Activated naive CD4-positive, alpha-beta T cell treated with anti-CD3 and anti-CD28 coated beads, Interleukin-2, amount 50 U/mL, for 72 hours (primary cell): ENCODE measurements at regions not wholly inside any gene's neighbourhood (a gene's known extent, or its start where the extent isn't known, plus 50 kb on each side); places are given as distances from the start of the nearest gene placed in this dataset.
A peak's percentile ranks its signal among the peaks of the same experiment; 100 is the strongest.

Experiments
- ATAC-seq, 2 donors: fragments of 150-1000 bp; cut with Tn5 transposase; 2 replicates each; pipeline ENCODE4 v1.10.0; 2021; ENCODE audit warnings: mild to moderate bottlenecking in 2 of 2, moderate library complexity in 2 of 2
- DNase-seq, 2 donors: peaks; one replicate each; pipeline ENCODE4 v3.0.0; 2021 to 2022; ENCODE audit warnings: low spot score in 2 of 2
- H3K27ac Mint-ChIP-seq, 2 donors: one replicate each; pipeline ENCODE4 v1.8.0; 2022; ENCODE audit warnings: mild to moderate bottlenecking in 2 of 2, mixed read lengths in 2 of 2
- H3K36me3 Mint-ChIP-seq, 2 donors: one replicate each; pipeline ENCODE4 v1.8.0; 2022; ENCODE audit warnings: mixed read lengths in 2 of 2
- H3K9me3 Mint-ChIP-seq, 2 donors: one replicate each; pipeline ENCODE4 v1.8.0; 2022; ENCODE audit warnings: mixed read lengths in 2 of 2

DNA sequence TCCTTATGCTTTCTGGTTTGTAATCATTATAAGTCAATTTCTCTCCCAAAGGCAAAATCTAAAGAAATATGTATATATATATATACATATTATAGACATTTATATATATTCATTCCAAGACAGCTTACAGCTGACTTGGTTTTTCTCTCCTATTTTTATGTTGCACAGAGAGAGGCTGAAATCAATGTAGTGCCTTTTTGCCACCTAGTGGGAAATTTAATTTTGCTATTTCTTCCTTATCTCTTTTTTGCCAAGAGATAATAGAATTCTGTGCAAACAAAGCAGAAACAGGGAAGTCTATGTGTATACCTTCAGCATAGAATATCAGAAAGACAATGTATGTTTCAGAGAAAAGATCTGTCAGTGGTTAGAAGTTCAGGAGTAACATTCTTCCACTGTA lies 186.0 kb upstream of the ANO5 start:
- ATAC-seq: no peak
- Mint-ChIP-seq H3K9me3 (peaks cover 0 to 5% of the 10 kb centered on the region in 2 donors), H3K27ac (no peak overlapping the region), H3K36me3 (no peaks in the 10 kb centered on the region)
- no peak for DNase-seq

DNA sequence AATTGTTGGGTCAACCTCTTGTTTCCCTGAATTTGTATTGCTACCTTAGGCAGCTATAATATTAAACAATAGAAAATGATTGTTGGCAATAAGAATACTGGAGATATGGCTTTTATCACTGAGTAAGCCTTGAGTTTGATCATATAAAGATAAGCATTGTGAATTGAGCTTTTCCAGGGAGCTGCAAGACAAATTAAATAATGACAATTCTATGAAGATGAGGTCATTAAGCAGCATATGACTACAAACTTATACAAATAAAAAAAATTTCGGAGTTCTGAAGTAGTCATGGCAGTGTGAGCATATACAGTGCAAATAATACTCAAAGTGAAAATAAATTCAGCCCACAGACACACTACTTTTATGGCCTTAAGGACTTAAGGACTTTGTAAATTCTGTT lies 161.1 kb upstream of the ANO5 start:
- DNase-seq (no peak), ATAC-seq (no peak)
- H3K9me3 Mint-ChIP-seq: peaks cover 22 to 27% of the 10 kb centered on the region in 2 donors
- no peak overlapping the region for H3K27ac Mint-ChIP-seq
- no peaks in the 10 kb centered on the region for H3K36me3 Mint-ChIP-seq

DNA sequence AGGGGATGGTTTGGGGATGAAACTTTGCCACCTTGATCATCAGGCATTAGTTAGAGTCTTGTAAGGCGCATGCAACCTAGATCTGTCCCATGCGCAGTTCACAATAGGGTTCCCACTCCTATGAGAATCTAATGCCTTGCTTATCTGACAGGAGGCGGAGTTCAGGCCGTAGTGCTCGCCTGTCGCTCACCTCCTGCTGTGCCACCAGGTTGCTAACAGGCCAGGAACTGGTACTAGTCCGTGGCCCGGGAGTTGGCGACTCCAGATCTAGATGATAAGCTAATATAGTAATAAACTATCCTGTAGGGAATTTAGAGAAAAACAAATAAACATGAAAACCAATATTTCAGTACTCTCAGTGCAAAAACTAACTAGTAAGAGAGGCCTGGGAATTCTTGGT lies 155.4 kb upstream of the ANO5 start:
- no peak overlapping the region for H3K27ac Mint-ChIP-seq
- peaks cover 13 to 16% of the 10 kb centered on the region in 2 donors for H3K9me3 Mint-ChIP-seq
- ATAC-seq (no peak), DNase-seq (no peak)
- no peaks in the 10 kb centered on the region for H3K36me3 Mint-ChIP-seq

GRCh38 chr11:22041039-22041438 lies 151.8 kb upstream of the ANO5 start:
- no peak for DNase-seq
- no peak for ATAC-seq
- peaks cover 8% of the 10 kb centered on the region in 2 donors for H3K9me3 Mint-ChIP-seq
- no peak overlapping the region for H3K27ac Mint-ChIP-seq
- H3K36me3 Mint-ChIP-seq: no peaks in the 10 kb centered on the region

GRCh38 chr11:22042081-22042480 lies 150.8 kb upstream of the ANO5 start:
- Mint-ChIP-seq H3K9me3 (peaks cover 8% of the 10 kb centered on the region in 2 donors), H3K27ac (no peak overlapping the region), H3K36me3 (no peaks in the 10 kb centered on the region)
- DNase-seq: no peak
- no peak for ATAC-seq

GRCh38 chr11:22044126-22044525 lies 148.8 kb upstream of the ANO5 start:
- no peaks in the 10 kb centered on the region for H3K36me3 Mint-ChIP-seq
- H3K9me3 Mint-ChIP-seq: peaks cover 8 to 14% of the 10 kb centered on the region in 2 donors
- no peak overlapping the region for H3K27ac Mint-ChIP-seq
- no peak for ATAC-seq
- no peak for DNase-seq

DNA sequence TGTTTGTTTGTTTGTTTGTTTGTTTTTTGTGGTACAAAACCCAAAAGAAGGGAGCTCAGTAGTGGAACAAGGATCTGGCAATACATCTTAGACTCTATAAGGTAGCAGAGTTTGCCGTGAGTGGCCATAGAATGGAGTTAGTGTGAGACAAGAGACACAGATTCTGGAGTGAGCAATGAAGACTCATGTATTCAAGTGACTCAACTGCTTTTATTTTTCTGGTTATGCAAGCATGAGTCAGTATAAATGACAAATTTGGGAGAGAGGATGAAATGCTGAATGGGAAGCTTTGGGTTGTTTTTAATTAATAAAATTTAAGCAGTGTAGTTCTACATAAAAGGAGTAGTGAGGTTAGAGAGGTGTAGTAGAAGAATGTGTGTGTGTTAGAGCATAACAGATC lies 143.6 kb upstream of the ANO5 start:
- H3K9me3 Mint-ChIP-seq: peaks cover 19 to 29% of the 10 kb centered on the region in 2 donors
- no peaks in the 10 kb centered on the region for H3K36me3 Mint-ChIP-seq
- no peak for ATAC-seq
- peak overlapping the region in 1 of 2 donors; percentile 61 for H3K27ac Mint-ChIP-seq
- DNase-seq: no peak

DNA sequence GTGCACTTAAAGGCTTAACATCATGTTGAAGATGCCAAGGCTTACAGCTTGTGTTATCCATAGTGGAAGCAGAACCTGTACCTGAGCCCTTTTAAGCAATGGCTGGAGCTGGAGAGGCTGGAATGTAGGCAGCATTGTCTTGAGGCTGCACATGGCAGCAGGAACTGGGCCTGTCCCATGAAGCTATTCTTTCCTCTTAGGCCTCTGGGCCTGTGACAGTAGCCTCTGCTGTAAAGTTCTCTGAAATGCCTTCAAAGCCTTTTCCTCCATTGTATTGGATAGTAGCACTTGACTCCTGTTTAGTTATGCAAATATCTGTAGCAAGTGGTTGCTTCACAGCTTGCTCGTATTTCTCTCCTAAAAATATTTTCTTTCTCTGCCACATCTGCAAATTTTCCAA lies 127.4 kb upstream of the ANO5 start:
- H3K9me3 Mint-ChIP-seq: peaks cover 20% of the 10 kb centered on the region in 2 donors
- H3K36me3 Mint-ChIP-seq: peaks cover 4 to 6% of the 10 kb centered on the region in 2 donors
- ATAC-seq (no peak), DNase-seq (no peak)
- no peak overlapping the region for H3K27ac Mint-ChIP-seq

DNA sequence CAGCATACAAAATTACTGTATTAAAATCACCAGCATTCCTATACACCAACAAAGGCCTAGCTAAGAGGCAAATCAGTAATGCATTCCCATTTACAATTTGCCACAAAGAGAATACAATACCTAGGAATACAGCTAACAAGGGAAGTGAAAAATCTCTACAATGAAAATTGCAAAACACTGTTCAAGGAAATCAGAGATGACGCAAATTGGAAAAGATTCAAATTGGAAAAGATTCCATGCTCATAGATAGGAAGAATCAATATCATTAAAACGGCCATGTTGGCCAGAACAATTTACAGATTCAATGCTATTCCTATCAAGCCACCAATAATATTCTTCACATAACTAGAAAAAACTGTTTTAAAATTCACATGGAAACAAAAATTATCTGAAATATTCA lies 123.0 kb upstream of the ANO5 start:
- no peak for ATAC-seq
- DNase-seq: no peak
- Mint-ChIP-seq H3K27ac (no peak overlapping the region), H3K36me3 (peaks cover 4 to 6% of the 10 kb centered on the region in 2 donors), H3K9me3 (peaks cover 20 to 24% of the 10 kb centered on the region in 2 donors)

- Mint-ChIP-seq H3K9me3 (peaks cover 7 to 8% of the 10 kb centered on the region in 2 donors), H3K27ac (no peak overlapping the region), H3K36me3 (no peaks in the 10 kb centered on the region)
- ATAC-seq (no peak), DNase-seq (no peak)
Measured at GRCh38 chr11:22076271-22076930, 116.5 kb upstream of the ANO5 start.

DNA sequence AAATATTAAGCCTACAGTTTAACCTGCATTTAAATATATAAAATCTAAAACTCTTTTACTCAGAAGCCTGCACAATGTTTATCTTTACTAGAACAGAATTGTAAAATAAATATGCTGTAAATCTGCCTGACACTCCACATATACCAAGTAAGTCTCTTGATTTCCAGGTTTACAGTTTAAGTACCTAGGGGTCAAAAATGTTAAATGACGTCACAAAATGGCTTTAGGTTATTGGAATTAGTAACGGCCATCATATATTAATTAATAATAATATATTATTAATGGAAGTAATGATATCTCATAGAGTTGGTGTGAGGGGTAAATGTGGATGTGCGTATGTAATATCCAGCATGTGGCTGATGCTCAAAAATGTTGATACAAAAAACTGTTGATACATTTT lies 114.8 kb upstream of the ANO5 start:
- H3K27ac Mint-ChIP-seq: no peak overlapping the region
- DNase-seq (no peak), ATAC-seq (no peak)
- no peaks in the 10 kb centered on the region for H3K36me3 Mint-ChIP-seq
- H3K9me3 Mint-ChIP-seq: peaks cover 7 to 8% of the 10 kb centered on the region in 2 donors

- no peak overlapping the region for H3K27ac Mint-ChIP-seq
- H3K9me3 Mint-ChIP-seq: peaks cover 3 to 7% of the 10 kb centered on the region in 2 donors
- H3K36me3 Mint-ChIP-seq: no peaks in the 10 kb centered on the region
- ATAC-seq (no peak), DNase-seq (no peak)
Measured at GRCh38 chr11:22079133-22079872, 113.6 kb upstream of the ANO5 start.

DNA sequence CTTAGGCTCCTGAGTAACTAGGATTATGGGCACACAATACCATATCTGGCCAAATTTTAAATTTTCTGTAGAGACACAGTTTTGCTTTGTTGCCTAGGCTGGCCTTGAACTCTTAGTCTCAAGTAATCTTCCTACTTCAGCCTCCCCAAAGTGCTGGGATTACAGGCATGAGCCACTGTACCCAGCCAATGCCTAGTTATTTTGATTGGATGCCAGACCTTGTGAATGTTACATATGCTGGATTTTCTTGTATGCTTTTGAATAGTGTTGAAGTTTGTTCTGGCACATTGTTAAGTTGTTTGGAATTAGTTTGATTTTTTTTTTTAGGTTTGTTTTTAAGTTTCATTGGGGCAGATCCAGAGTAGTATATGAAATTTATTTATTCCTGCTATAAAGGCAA lies 110.7 kb upstream of the ANO5 start:
- H3K9me3 Mint-ChIP-seq: peaks cover 3 to 11% of the 10 kb centered on the region in 2 donors
- H3K36me3 Mint-ChIP-seq: no peaks in the 10 kb centered on the region
- ATAC-seq (no peak), DNase-seq (no peak)
- no peak overlapping the region for H3K27ac Mint-ChIP-seq

DNA sequence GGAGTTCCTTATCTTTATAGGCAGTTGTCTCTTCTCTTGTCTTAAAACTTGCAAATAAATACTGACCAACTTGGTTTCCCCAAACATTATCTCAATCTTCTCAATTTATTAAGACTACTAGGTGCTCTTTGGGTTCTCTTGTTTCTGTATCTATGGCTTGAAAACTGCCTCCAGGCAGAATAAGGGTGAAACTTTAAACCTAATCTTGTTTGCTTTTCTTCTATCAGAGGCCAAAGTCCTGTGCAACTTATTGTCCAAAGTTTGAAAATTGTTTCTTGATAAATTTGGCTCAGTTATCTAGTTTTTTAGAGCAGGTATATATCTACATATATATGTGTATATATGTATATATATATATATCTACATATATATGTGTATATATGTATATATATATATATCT lies 110.1 kb upstream of the ANO5 start:
- Mint-ChIP-seq H3K36me3 (no peaks in the 10 kb centered on the region), H3K9me3 (peaks cover 3 to 8% of the 10 kb centered on the region in 2 donors), H3K27ac (no peak overlapping the region)
- no peak for DNase-seq
- ATAC-seq: no peak

- H3K27ac Mint-ChIP-seq: no peak overlapping the region
- no peaks in the 10 kb centered on the region for H3K36me3 Mint-ChIP-seq
- H3K9me3 Mint-ChIP-seq: peaks cover 3 to 13% of the 10 kb centered on the region in 2 donors
- DNase-seq: no peak
- ATAC-seq: no peak
Measured at GRCh38 chr11:22084056-22084455, 108.8 kb upstream of the ANO5 start.

GRCh38 chr11:22084564-22084963 lies 108.3 kb upstream of the ANO5 start:
- H3K27ac Mint-ChIP-seq: no peak overlapping the region
- ATAC-seq: no peak
- H3K9me3 Mint-ChIP-seq: peaks cover 3 to 15% of the 10 kb centered on the region in 2 donors
- H3K36me3 Mint-ChIP-seq: no peaks in the 10 kb centered on the region
- DNase-seq: no peak

GRCh38 chr11:22089609-22090008 lies 103.3 kb upstream of the ANO5 start:
- H3K9me3 Mint-ChIP-seq: peaks cover 5 to 17% of the 10 kb centered on the region in 2 donors
- peaks cover 0 to 4% of the 10 kb centered on the region in 2 donors for H3K36me3 Mint-ChIP-seq
- ATAC-seq (no peak), DNase-seq (no peak)
- H3K27ac Mint-ChIP-seq: no peak overlapping the region

- no peak for ATAC-seq
- DNase-seq: no peak
- Mint-ChIP-seq H3K27ac (no peak overlapping the region), H3K9me3 (no peaks in the 10 kb centered on the region), H3K36me3 (no peaks in the 10 kb centered on the region)
Measured at GRCh38 chr11:22106566-22106965, 86.3 kb upstream of the ANO5 start.
